Loucy (cell line): ENCODE measurements at regions not wholly inside any gene's neighbourhood (a gene's known extent, or its start where the extent isn't known, plus 50 kb on each side); places are given as distances from the start of the nearest gene placed in this dataset.

Experiments used
- EZH2phosphoT487 ChIP-seq: fragments of 200-600 bp; IDR thresholded peaks from 2 replicates; pipeline ENCODE4 v1.6.1; 2018; ENCODE audit warnings: antibody characterized with exemption, mild to moderate bottlenecking, moderate library complexity, borderline replicate concordance
- TF ChIP-seq, protein P1 (sequence below): fragments of 200-600 bp; sonication (generic); conservative IDR thresholded peaks from 2 replicates; pipeline ENCODE4 v1.5.1; 2014; ENCODE audit warnings: mild to moderate bottlenecking, antibody characterized with exemption, low read length

DNA sequence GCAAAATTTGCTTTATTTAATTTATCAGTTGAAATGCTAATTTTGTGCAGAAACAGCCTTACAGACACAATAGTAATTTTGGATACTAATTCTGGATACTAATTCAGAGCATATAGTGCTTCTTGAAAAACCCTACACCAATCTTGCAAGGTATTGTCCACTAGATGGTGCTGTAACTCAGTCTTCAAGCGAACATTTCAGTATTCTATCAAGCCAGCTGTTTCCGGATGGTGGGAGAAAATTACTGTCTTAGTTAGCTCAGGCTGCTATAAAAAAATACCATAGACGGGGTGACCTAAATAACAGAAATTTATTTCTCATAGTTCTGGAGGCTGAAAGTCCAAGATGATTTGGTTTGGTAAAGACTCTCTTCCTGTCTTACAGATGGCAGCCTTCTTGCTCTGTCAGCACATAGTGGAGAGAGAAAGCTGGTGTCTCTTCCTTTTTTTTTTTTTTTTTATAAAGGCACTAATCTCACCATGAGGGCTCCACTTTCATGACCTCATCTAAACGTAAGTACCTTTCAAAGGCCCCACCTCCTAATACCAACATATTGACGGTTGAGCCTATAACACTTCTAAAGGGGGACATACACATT lies 1306.5 kb upstream of the CDH9 start:
- TF ChIP-seq, protein P1, sequence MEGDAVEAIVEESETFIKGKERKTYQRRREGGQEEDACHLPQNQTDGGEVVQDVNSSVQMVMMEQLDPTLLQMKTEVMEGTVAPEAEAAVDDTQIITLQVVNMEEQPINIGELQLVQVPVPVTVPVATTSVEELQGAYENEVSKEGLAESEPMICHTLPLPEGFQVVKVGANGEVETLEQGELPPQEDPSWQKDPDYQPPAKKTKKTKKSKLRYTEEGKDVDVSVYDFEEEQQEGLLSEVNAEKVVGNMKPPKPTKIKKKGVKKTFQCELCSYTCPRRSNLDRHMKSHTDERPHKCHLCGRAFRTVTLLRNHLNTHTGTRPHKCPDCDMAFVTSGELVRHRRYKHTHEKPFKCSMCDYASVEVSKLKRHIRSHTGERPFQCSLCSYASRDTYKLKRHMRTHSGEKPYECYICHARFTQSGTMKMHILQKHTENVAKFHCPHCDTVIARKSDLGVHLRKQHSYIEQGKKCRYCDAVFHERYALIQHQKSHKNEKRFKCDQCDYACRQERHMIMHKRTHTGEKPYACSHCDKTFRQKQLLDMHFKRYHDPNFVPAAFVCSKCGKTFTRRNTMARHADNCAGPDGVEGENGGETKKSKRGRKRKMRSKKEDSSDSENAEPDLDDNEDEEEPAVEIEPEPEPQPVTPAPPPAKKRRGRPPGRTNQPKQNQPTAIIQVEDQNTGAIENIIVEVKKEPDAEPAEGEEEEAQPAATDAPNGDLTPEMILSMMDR = peak; percentile 85
- TF ChIP-seq EZH2phosphoT487 = no peak
